LoVo (cell line): ENCODE measurements at regions not wholly inside any gene's neighbourhood (a gene's known extent, or its start where the extent isn't known, plus 50 kb on each side); places are given as distances from the start of the nearest gene placed in this dataset.

ENCODE experiments used
- DNase-seq: peaks from one replicate; pipeline ENCODE4 v3.0.0-alpha.2; 2016; ENCODE audit warnings: low spot score

GRCh38 chr7:424301-424935, 95.2 kb downstream of the PDGFA start:
- no peak for DNase-seq

DNA sequence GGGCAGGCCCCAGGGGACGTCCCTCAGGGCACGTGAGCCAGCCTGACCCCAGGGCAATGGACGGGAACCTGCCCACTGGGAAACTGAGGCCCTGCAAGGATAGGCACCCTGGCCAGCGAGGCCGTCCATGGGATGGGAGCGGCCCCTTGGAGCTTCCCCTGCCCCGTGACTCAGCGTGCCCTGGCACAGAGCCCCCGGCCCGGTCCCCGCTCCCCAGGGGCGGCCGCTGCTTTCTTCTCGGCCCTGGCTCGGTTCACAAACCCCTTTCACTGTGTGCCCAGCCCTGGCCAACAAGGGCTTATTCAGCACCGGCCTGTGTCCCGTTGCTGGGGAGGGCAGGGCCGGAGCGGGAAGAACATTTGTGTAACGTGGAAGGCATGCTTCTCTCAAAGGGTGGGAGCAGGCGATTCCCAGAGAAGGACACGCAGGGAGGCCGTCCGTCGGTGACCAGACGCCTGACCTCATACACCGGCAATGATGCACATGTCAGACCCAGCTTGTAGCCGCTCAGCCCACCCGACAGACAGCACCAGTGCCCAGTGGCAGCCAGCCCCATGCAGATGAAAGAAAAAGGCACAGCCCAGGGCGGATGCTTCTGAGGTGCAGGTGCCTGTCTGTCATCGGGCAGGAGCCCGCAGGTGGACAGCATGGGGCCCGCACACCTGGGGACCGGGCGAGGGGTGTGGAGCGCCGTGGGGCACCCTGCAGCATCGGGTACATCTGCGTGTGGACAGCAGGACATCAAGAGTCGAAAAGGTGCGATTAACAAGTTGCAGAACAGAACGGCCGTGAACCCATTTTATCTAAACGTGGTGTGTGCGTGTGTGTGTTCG, 94.5 kb downstream of the PDGFA start:
- DNase-seq: no peak

- DNase-seq: no peak
These were observed 93.9 kb downstream of the PDGFA start for GRCh38 chr7:425794-426188.

- no peak for DNase-seq
These were observed 93.1 kb downstream of the PDGFA start for GRCh38 chr7:426510-426909.

GRCh38 chr7:427506-428103, 92.0 kb downstream of the PDGFA start:
- no peak for DNase-seq

DNA sequence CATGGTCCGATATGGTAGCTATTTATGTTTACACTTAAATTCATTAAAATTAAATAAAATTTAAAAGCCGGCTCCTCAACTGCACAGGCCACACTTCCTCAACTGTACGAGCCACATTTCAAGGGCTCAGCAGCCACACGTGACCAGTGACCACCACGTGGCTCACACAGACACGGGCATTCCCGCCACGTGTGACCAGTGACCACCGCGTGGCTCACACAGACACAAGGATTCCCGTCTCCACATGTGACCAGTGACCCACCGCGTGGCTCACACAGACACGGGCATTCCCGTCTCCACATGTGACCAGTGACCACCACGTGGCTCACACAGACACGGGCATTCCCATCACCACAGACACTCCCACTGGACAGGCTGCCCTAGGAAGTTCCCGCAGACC, 91.3 kb downstream of the PDGFA start:
- no peak for DNase-seq

GRCh38 chr7:428927-429827, 90.5 kb downstream of the PDGFA start:
- DNase-seq: no peak

DNA sequence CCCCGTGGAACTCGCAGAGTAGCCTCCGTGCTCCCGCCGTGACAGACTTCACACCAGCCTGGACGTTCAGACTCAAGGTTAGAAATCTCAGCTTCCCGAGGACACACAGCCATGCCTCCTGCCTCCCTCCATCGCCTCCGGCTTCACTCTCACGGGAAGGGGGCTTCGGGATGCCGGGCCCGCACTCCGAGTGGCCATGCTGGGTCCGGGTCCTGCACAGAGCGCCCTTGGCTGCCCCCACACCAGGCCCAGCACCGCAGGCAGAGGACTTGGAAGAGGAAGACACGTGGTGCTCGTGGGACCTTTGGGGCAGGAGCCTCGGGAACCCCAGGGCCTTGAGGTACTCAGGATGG, 89.8 kb downstream of the PDGFA start:
- no peak for DNase-seq

DNA sequence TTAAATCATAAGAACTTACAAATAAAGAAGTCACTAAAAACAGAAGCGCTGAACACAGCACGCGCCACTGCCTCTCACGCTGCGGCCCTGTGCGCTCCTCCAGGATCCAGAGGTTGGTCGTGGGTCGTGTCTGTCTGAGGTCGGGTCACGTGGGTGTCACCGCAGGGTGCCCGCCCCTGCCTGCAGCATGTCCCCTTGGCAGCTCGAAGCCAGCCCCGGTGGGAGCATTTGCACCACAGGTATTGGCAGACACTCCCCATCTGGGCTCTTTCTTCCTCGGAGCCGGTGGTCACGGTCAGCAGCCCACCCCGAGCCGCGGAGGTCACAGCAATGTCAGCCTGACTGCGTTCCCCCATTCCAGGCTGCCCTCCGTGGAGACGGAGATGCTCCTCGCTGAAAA, 88.6 kb downstream of the PDGFA start:
- DNase-seq: no peak

DNA sequence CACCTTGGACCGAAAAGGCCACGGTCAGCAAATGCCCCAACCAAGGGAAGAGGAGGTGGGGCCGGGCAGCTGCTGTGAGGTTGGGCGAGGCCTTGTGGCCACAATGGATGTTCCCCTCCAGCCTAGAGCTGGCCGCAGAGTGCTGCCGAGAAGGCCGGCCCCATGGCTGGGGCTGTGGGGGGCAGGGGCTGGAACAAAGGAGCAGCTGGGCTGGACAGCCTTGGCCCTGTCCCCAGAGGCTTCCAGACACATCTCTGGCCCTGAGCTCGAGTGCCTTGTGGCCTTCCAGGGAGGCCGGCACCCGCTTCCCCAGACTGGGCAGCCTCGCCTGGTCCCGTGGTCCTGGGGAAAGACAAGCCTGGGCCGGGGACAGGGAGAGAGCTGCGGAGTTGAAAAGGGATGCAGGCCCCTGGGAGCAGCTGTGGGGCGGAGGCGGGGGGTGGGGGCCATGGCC, 88.0 kb downstream of the PDGFA start:
- no peak for DNase-seq

- no peak for DNase-seq
These were observed 87.4 kb downstream of the PDGFA start for GRCh38 chr7:432256-432655.

DNA sequence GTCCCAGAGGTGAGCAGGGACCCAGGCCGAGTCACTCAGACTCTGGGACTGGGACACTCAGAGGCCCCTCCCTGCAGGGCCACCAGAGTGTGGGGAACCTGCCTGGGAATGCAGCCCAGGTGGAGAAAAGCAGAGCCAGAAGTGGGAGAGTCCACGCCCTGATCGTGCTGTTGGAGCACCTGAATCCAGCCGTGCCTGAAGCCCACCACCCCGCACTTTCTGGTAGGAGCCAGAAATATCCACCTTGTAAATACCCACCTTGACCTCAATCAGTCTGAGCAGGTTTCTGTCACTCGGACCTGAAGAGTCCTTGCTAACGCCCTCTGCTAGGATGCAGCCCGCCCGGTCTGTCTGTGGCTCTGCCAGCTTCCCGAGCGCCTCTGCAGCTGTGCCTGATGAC, 86.7 kb downstream of the PDGFA start:
- DNase-seq: no peak

GRCh38 chr7:433558-433957, 86.1 kb downstream of the PDGFA start:
- DNase-seq: no peak

- DNase-seq: no peak
These were observed 84.6 kb downstream of the PDGFA start for GRCh38 chr7:434891-435629.

DNA sequence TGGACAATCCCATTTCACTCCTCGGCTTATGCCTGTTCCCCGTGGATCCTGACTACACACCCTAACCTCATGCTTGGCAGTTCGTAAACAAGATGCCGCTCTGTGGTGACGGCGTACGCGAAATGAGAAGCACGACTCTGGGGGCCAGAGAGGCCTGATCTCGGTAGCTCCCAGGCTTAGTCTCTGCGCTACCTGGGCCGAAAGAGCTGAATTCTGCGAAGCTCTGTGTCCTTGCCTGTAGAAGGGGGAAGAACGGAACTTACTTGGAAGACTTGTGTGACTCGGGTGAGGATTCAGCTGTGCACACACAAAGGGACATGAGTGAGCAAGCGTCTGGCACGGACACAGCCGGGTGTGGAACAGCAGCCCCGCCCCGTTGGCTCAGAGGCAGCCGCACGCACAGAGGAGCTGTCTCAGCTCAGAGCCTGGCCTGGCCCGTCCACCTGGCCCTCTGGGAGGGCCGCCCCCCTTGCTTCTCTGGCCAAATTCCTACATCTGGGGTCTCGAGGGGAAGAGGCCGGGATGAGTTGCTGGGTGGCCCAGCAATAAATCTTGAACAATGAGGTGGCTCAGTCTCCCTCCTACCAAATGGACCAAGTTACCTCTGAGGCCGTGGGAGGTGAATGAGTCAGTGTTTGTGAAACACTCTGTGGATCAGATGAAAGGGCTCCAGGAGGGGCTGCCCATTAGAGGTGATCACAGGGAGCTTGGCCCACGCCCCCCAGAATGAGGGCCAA, 83.8 kb downstream of the PDGFA start:
- DNase-seq: peak; percentile 9

DNA sequence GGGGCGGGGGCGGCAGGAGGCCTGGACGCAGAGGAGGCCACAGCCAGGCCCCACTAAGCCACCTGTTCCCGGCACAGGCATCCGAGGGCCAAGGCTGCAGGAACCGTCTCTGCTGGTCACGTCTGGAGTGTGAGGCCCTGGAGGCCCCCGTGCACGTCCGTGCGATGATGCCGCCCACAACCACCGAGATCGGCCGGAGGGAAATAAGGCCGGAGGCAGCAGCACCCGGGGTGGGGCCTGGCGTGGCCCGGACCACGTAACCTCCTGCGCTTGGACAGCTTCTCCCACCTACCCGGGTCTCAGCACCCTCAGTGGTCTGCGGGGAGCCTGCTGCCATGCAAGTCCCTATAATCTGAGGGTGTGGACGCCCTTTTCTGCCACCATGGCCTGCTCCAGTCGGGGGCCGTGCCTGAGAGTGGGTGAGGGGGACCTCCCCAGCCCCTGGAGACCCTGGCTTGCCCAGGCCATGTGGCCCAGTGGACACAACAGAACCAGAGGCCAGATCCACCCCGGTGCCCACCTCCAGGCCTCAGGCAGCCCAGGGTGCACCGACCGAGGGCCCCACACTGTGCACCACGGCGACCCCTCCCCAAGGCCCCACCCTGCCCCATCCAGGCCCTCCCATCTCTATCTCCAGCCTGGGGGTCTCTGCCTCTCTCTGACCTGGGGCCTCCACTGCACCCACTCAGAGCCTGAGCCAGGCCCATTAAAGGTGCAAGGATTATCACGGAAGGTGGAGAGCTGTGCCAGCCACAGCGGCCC, 83.1 kb downstream of the PDGFA start:
- DNase-seq: no peak

DNA sequence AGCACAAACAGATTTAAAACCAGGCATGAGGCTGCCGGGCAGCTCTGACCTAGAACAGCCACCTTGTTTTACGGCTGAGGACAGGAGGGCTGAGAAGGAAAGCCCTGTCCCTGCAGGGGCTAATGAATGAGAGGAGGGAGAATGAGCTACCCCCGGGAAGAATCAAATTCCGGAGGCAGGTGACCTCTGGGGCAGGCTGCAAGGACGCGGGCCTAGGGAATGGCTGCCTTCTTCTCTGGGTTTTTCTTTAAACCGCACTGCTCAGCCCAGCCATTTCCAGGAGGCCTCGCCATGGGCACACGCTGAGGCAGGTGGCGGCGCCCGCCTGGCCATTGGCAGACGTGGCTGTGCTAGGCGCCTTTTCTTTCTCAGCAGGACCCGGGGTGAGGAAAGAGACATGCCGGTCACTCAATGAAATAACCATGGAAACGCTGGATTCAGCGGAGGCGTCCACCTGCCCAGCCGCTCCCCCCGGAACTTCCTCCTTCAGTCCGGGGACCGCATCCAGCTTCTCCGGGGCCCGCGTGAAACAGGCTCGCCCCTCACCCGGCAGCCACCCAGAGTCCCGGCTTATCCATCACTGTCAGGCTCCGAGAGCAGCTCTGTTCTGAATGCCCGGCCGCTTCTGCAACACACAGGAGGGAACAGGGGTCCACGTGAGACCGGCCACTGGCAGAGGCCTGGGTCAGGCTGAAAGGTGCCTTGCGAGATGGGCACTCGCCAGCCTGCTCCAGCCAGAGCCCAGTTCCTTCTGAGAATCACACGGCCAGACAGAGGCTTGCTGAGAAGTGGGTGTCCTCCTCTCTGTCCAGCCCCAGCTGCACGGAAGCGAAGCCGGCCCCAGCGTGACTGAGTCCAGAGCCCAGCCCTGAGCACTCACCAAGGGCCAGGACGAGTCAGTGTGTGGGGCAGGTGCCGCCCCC, 82.1 kb downstream of the PDGFA start:
- no peak for DNase-seq

DNA sequence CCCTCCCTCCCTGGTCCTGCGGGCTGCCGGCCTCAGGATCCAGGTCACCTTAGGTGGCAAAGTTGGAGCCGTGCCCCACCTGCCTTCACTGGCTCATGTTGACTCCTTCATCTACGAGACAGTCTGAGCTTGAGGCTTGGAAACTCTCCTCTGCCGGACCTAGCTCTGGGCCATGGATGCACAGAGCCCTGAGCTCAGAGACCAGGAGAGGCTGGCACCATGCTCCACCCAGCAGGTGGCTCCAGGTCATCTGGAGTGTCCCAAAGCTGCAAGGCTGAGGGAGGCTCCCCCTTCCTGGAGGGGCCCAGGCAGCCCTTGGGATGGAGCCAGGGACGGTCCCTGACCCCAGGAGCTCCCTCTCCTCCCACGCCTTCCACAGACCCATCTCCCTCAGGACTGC, 81.3 kb downstream of the PDGFA start:
- no peak for DNase-seq

GRCh38 chr7:438916-439315, 80.7 kb downstream of the PDGFA start:
- DNase-seq: no peak
